ENCODE measurements at regions not wholly inside any gene's neighbourhood (a gene's known extent, or its start where the extent isn't known, plus 50 kb on each side); places are given as distances from the start of the nearest gene placed in this dataset.

DNA sequence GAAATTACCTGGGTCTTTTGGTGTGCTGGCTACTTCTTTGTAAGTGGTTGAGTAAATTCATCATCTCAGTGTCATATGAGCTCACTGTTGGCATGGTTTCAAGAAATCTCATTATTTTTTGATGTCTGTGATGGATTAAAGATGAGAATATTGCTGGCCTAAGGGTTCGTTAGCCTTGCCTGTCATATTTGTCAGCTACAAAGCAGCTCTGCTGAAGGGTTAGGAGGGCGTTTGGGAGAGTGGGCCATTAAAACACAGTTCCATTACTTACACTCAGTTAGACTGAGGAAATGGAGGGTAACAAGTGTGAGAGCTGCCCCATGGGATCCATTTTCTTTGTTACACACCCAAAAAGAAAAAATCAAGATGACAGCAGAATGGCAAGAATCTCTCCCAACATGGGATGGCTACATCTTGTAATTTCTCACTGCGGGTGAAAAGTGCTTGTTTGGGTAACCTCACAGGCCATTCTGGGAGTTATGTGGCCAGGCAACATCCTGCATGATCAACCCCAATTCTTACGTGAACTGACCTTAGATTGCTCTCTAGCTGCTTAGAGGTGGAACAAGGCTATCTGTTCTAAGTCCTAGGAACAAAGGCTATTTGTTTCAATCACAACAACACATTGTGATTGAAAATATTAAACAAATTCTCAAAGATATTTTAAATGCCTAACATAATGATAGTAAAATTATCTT, 609.5 kb upstream of the RGMB start:
- Histone ChIP-seq H3K27me3 (no peaks in the 10 kb centered on the region), H3K9me3 (no peaks in the 10 kb centered on the region), H3K4me3 (no peak overlapping the region), H3K27ac (no peak overlapping the region), H3K4me1 (no peaks in the 10 kb centered on the region), H3K36me3 (no peaks in the 10 kb centered on the region)
- no peak for DNase-seq
- TF ChIP-seq, protein P1, sequence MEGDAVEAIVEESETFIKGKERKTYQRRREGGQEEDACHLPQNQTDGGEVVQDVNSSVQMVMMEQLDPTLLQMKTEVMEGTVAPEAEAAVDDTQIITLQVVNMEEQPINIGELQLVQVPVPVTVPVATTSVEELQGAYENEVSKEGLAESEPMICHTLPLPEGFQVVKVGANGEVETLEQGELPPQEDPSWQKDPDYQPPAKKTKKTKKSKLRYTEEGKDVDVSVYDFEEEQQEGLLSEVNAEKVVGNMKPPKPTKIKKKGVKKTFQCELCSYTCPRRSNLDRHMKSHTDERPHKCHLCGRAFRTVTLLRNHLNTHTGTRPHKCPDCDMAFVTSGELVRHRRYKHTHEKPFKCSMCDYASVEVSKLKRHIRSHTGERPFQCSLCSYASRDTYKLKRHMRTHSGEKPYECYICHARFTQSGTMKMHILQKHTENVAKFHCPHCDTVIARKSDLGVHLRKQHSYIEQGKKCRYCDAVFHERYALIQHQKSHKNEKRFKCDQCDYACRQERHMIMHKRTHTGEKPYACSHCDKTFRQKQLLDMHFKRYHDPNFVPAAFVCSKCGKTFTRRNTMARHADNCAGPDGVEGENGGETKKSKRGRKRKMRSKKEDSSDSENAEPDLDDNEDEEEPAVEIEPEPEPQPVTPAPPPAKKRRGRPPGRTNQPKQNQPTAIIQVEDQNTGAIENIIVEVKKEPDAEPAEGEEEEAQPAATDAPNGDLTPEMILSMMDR (IDR thresholded peaks at IDR 0.05) = no peak
- no peak for ATAC-seq
- intact Hi-C loops (cut with DNase I) = no loop called here

DNA sequence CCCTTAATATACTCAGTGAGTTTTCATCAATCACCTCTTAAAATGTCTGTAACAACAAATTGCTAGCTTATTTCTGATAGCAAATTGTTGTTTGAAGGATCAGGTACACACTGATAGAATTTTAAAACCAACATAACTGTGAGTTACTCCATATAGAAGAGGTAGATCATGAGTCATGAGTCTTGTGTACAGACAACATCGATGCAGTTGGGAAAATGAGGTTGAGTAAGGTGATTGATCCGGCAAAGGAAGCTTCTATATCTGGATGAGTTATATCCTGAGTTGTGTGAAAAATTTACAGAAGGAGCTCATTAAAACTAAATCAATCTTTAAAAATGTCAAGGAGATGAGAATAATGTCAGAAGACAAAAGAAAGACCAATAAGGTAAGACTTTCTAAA, 604.6 kb upstream of the RGMB start:
- H3K27ac ChIP-seq = no peak overlapping the region
- intact Hi-C loops (cut with DNase I) = no loop called here
- TF ChIP-seq, protein P1 (IDR thresholded peaks at IDR 0.05) = no peak

DNA sequence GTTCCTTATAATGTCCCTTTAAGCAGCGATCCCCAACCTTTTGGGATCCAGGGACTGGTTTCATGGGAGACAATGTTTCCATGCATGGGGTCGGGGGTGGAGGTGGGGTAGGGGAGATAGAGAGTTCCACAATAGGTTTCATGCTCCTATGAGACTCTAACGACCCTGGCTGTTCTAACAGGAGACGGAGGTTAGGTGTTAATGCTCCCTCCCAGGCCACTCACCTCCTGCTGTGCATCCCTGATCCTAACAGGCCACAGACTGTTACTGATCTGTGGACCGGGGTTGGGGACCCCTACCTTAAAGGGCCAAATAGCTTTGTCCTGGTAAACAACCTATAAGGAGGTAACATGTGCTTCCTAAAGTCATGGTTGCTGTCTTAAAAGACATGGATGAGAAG, 602.5 kb upstream of the RGMB start:
- no peak for ATAC-seq
- H3K4me1 ChIP-seq = no peaks in the 10 kb centered on the region
- H3K9me3 ChIP-seq = no peaks in the 10 kb centered on the region
- no peak overlapping the region for H3K4me3 ChIP-seq
- no peak for DNase-seq
- intact Hi-C loops (cut with DNase I) = no loop called here
- no peaks in the 10 kb centered on the region for H3K36me3 ChIP-seq
- TF ChIP-seq, protein P1 (IDR thresholded peaks at IDR 0.05) = no peak
- no peak overlapping the region for H3K27ac ChIP-seq
- H3K27me3 ChIP-seq = no peaks in the 10 kb centered on the region

More for the DNA sequence above, 604.6 kb upstream of the RGMB start:
- H3K4me3 ChIP-seq = no peak overlapping the region
- H3K9me3 ChIP-seq = no peaks in the 10 kb centered on the region
- H3K4me1 ChIP-seq = no peaks in the 10 kb centered on the region
- H3K36me3 ChIP-seq = no peaks in the 10 kb centered on the region
- DNase-seq = no peak
- ATAC-seq = no peak
- no peaks in the 10 kb centered on the region for H3K27me3 ChIP-seq

DNA sequence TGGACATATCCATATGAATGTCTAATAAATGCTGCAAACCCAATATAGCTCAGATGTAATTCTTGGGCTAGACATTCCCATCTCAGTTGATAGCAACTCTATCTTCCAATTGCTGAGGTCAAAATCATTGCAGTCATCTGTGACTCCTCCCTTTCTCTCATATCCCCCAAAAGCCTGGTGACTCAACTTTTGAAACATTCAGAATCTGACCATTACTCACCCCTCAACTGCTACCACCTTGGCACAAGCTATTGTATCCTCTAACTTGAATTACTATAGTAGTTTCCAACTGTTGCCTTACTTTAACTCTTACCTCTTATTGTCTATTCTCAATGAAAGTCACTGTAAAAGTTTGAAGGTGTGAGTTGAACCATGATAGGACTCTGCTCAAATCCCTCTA, 600.1 kb upstream of the RGMB start:
- H3K4me1 ChIP-seq = no peaks in the 10 kb centered on the region
- no peak for ATAC-seq
- intact Hi-C loops (cut with DNase I) = no loop called here
- H3K9me3 ChIP-seq = no peaks in the 10 kb centered on the region
- H3K27ac ChIP-seq = no peak overlapping the region
- no peaks in the 10 kb centered on the region for H3K27me3 ChIP-seq
- DNase-seq = no peak
- no peak overlapping the region for H3K4me3 ChIP-seq
- TF ChIP-seq, protein P1 (IDR thresholded peaks at IDR 0.05) = no peak
- H3K36me3 ChIP-seq = no peaks in the 10 kb centered on the region

DNA sequence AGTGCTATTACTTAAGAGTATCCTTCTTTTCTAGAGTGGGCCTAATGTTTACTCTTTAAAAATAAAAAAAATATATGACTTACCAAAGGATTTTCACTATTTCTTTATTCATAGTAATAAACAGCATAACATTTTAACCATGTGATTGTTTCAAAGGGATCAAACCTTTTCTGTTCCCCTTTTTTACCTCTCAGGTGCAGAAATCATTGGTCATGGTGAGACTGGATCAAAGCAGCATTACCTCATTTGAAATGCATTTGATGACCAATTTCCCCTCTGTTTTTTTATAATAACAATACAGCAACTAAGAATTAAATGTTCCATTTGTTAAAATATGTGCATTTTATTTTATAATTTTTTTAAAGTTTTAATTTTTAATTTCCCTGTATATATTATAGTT, 598.0 kb upstream of the RGMB start:
- TF ChIP-seq, protein P1 (IDR thresholded peaks at IDR 0.05) = no peak
- no peak for DNase-seq
- no peak overlapping the region for H3K4me3 ChIP-seq
- H3K27ac ChIP-seq = no peak overlapping the region
- intact Hi-C loops (cut with DNase I) = no loop called here
- no peaks in the 10 kb centered on the region for H3K9me3 ChIP-seq
- no peaks in the 10 kb centered on the region for H3K36me3 ChIP-seq
- ATAC-seq = no peak
- no peaks in the 10 kb centered on the region for H3K27me3 ChIP-seq
- no peaks in the 10 kb centered on the region for H3K4me1 ChIP-seq

Data from upper lobe of right lung (tissue), 1 donor.